HG02840 (cell line): ENCODE measurements at regions not wholly inside any gene's neighbourhood (a gene's known extent, or its start where the extent isn't known, plus 50 kb on each side); places are given as distances from the start of the nearest gene placed in this dataset.
"Not testable (repeated sequence)": the region's sequence is repeated elsewhere in the genome, so short reads cannot be mapped to it uniquely, and the experiment has no call there.

Experiments
- ATAC-seq: cut with Tn5 transposase; IDR thresholded peaks from one replicate; pipeline ENCODE4 v1.9.1; 2021; ENCODE audit warnings: mild to moderate bottlenecking, moderate library complexity, moderate number of reproducible peaks; ENCODE audit not compliant: unreplicated experiment, low FRiP score

- ATAC-seq, result no peak
These were observed 97.8 kb upstream of the OGFRL1 start for GRCh38 chr6:71190809-71191208.

- ATAC-seq, result no peak
These were observed 93.9 kb upstream of the OGFRL1 start for GRCh38 chr6:71194724-71195123.

DNA sequence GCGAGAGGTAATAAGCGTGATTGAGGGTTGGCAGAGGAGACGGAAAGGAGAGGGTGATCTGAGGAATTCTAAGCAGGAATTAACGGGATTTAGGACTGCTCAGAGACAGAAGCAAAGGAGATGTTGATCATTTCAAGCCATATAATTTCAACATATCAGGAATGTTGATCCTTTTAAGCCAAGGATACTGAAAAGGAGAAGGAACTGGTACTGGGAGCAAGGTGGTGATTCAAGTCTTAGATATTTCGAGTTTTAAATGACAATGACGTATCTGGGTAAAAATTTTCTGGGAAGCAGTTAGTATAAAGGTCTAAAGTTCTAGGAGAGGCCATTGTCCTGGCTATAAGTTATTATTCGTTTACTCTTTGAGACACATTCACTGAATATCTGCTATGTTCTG, 91.3 kb upstream of the OGFRL1 start:
- ATAC-seq, result no peak

- no peak for ATAC-seq
These were observed 90.8 kb upstream of the OGFRL1 start for GRCh38 chr6:71197780-71198179.

DNA sequence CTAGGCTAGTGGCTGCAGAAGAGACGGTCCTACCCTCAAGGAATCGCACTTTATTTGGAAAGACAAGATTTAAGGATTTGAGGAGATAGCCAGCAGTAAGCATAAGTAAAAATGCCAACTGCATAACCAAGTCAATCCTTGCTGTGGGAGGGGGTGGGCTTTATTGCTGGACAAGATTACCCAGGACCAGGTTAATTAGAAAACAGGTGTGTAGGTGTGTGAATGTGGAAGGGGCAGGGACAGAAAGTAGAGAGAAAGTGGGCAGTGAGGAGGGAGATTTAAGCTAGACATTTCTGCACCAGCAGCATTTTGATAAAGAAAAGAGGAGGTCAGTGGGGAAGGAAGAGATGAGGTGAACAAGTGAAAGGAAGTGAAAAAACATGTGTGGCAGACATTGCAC, 89.7 kb upstream of the OGFRL1 start:
- ATAC-seq, result no peak

- ATAC-seq, result no peak
These were observed 88.9 kb upstream of the OGFRL1 start for GRCh38 chr6:71199736-71200135.

DNA sequence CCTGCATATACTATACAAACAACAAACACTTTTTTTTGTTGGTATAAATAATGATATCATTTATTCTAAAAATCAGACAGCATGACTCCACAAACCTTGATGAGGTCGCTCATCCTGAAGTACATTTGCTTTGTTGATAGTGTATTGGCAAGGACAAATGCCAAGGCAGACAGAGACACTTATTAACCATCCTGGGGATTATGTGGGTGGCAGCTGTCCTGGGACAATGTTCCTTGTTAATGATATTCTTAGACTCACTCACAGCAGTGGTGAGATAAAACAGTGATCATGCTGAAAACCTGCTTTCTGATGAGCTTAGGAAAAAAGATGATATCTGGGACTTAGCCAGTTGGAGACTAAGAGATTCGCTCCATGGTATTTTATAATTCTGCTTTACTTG, 85.4 kb upstream of the OGFRL1 start:
- ATAC-seq, result no peak

DNA sequence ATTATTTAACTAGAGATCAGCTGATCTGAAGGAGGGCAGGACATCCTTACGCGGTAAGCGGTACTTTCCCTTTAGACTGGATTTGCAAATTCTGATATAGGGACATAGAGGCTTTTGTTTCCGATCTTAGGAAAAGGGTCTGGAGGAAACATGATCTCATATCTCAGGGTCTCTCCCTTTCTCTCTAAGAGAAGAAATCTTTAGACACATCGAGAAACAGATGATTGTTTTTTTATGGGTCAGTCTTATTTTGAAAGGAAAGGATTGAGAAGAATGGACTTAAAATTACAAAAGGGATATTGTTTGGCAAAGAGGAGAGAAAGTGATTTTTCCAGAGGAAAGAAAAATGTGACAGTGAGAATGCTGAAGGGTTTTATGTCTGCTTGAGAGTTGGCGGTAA, 83.9 kb upstream of the OGFRL1 start:
- ATAC-seq, result no peak

- no peak for ATAC-seq
These were observed 83.2 kb upstream of the OGFRL1 start for GRCh38 chr6:71205336-71205956.

- ATAC-seq, result no peak
These were observed 82.5 kb upstream of the OGFRL1 start for GRCh38 chr6:71206089-71206488.

- ATAC-seq, result no peak
These were observed 79.4 kb upstream of the OGFRL1 start for GRCh38 chr6:71209206-71209605.

DNA sequence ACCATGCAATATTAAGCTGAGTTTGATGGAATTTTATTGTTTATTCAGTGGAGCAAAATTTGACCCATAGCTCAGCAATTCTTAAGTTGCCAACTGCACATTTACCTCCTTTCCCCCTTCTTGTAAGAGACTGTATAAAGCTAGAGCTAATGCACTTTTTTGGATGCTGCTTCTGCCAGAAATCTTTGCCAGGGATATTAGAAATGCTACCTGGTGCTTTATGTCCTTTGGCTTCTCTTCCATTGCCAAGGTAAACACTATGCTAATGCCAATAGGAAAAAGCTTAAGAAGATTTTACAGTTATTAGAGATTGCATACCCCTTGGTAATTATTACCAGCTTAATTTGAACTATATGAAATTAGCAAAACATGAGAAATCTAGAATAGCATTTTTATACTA, 79.0 kb upstream of the OGFRL1 start:
- ATAC-seq, result no peak

GRCh38 chr6:71211799-71212198, 76.8 kb upstream of the OGFRL1 start:
- no peak for ATAC-seq

- ATAC-seq, result no peak
These were observed 68.1 kb upstream of the OGFRL1 start for GRCh38 chr6:71220466-71220865.

DNA sequence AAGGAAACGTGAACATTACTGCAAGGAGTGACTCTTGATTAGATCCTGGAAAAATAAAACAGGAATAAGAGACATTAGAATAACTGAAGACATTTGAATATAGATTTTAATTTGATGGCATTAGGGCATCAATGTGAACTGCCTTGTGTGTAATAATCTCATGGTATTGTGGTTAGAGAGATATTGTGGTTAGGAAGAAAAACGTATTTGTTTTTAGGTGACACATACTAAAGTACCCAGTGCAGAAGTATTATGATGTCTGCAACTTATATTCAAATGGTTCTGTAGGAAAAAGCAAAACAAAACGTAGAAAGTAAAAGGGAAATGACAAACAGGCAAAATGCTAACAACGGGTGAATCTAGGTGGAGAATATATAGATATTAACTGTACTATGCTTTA, 65.9 kb upstream of the OGFRL1 start:
- no peak for ATAC-seq

GRCh38 chr6:71224011-71224410, 64.6 kb upstream of the OGFRL1 start:
- no peak for ATAC-seq

DNA sequence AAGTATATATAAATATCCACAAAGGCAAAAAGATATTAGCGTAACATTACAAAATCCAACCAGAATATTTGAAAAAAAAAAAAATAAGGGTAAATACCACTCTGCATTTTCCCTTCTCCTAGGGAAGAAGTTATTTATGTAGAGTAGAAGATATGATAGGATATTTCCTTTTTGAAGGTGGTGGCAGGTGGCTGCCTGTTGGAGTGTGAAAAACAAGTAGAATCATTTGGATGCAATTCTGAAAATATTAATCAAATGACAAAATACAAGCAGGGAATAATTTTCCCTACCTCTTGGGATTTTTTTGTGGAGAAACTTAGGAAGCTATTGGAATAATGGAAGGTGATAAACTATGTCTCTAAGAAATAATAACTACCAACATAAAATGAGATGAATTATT, 62.5 kb upstream of the OGFRL1 start:
- ATAC-seq, result no peak

DNA sequence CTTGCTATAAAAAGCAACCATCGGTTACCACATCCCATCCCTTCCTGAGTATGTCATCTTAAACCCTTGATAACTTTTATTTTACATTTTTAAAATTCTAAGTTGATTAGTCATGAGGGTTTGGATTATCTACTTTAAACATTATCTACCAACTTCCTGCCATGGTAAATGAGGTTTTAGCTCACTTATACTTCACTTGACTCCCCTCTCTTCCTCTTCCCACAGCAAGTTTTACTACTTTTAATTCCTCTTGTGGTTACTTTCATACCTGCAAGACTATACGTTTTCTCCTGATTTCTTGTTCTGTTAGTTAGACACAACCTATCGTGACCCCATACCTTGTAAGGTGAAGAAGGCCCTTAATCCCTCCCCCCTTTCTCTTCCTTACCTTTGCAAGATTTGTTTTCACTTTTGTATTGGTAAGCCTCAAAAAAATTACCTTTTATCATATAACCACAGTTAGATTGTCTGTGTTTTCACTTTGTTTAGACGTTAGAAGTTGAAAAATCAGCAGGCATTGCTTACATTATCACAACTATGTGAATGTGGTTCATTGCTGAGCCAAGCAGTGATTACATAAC, 60.1 kb upstream of the OGFRL1 start:
- ATAC-seq, result no peak

- ATAC-seq, result no peak
These were observed 59.1 kb upstream of the OGFRL1 start for GRCh38 chr6:71229477-71229876.

- not testable (repeated sequence) for ATAC-seq
These were observed 55.7 kb upstream of the OGFRL1 start for GRCh38 chr6:71232890-71233289.

DNA sequence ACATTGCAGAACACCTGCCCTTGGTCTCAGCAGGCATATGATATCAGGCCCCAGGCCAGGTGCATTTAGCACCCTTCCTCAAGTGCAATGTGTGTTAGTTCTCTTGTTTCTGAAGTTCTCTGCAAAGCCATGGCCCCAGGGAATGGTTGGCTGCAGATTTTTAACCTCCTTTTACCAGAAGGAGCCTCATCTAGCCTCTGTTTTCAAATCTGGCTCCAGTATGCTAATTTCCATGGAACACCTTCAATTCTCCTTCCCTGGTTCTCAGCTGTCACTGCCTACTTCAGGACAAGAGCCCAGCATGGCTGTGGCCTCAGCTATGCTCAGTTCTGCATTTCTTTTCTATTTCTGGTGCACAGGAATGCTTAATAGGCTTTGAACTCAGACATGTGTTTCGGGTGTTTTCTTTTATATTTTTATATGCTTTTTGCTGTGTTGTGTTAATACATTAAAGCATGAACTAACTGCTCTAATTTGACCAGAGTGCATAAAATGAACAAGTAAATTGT, 51.6 kb upstream of the OGFRL1 start:
- no peak for ATAC-seq

GRCh38 chr6:71238351-71238750, 50.3 kb upstream of the OGFRL1 start:
- ATAC-seq, result no peak
